Neutrophil (primary cell): ENCODE measurements at regions not wholly inside any gene's neighbourhood (a gene's known extent, or its start where the extent isn't known, plus 50 kb on each side); places are given as distances from the start of the nearest gene placed in this dataset.

Source experiments
- H3K27ac ChIP-seq: fragments of 200-600 bp; sonication (generic); 2 replicates; pipeline ENCODE4 v1.5.1; 2016; ENCODE audit warnings: mild to moderate bottlenecking, moderate library complexity
- H3K27me3 ChIP-seq: fragments of 200-600 bp; sonication (generic); 2 replicates; pipeline ENCODE4 v1.6.0; 2016; ENCODE audit warnings: mild to moderate bottlenecking
- H3K36me3 ChIP-seq: fragments of 200-600 bp; sonication (generic); 2 replicates; pipeline ENCODE4 v1.5.1; 2017
- H3K4me1 ChIP-seq, 2 experiments: fragments of 200-600 bp in 1 of 2; sonication (generic) in 1 of 2; 1 replicate in 1 of 2; 2 replicates in 1 of 2; pipeline versions ENCODE4 v1.5.1 to v1.6.1; 2013 to 2016; ENCODE audit warnings: low read depth in 1 of 2, low read length in 1 of 2, mild to moderate bottlenecking in 1 of 2, moderate library complexity in 1 of 2; ENCODE audit not compliant: control insufficient read depth in 1 of 2, insufficient read depth in 1 of 2
- H3K4me3 ChIP-seq, 2 experiments: fragments of 200-600 bp in 1 of 2; sonication (generic) in 1 of 2; 1 replicate in 1 of 2; 2 replicates in 1 of 2; pipeline ENCODE4 v1.5.1; 2013 to 2016; ENCODE audit warnings: low read depth in 1 of 2, low read length in 1 of 2, mild to moderate bottlenecking in 1 of 2, moderate library complexity in 1 of 2
- H3K9me3 ChIP-seq: fragments of 200-600 bp; sonication (generic); 2 replicates; pipeline ENCODE4 v1.5.1; 2016
- TF ChIP-seq, protein P1 (sequence below): fragments of 200-600 bp; sonication (generic); IDR thresholded peaks from 2 replicates; pipeline ENCODE4 v1.5.1; 2016; ENCODE audit warnings: antibody characterized with exemption

DNA sequence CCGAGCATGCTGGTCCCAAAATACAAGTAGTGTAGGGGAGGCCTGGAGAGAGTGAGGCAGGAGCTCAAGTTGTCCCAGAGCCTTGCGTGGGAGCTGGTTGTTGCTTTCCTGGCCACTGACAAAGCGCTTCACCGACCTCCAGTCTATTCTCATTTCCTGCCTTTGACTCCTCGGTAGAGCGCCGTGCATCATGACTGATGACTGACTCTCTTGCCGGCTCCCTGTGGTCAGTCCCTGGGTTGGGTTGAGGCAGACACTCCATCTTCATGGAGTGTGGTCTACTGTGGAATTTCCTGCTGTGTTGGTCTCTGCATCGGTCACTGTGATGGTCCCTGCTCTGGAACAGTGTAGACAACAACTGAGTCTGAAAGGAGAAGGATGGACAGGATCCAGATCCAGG, 175.1 kb upstream of the S1PR3 start:
- Histone ChIP-seq H3K36me3 (no peaks in the 10 kb centered on the region), H3K4me3 (no peak overlapping the region), H3K27me3 (peaks cover 45% of the 10 kb centered on the region), H3K4me1 (no peaks in the 10 kb centered on the region), H3K27ac (no peak overlapping the region), H3K9me3 (no peaks in the 10 kb centered on the region)
- TF ChIP-seq, protein P1, sequence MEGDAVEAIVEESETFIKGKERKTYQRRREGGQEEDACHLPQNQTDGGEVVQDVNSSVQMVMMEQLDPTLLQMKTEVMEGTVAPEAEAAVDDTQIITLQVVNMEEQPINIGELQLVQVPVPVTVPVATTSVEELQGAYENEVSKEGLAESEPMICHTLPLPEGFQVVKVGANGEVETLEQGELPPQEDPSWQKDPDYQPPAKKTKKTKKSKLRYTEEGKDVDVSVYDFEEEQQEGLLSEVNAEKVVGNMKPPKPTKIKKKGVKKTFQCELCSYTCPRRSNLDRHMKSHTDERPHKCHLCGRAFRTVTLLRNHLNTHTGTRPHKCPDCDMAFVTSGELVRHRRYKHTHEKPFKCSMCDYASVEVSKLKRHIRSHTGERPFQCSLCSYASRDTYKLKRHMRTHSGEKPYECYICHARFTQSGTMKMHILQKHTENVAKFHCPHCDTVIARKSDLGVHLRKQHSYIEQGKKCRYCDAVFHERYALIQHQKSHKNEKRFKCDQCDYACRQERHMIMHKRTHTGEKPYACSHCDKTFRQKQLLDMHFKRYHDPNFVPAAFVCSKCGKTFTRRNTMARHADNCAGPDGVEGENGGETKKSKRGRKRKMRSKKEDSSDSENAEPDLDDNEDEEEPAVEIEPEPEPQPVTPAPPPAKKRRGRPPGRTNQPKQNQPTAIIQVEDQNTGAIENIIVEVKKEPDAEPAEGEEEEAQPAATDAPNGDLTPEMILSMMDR: no peak

DNA sequence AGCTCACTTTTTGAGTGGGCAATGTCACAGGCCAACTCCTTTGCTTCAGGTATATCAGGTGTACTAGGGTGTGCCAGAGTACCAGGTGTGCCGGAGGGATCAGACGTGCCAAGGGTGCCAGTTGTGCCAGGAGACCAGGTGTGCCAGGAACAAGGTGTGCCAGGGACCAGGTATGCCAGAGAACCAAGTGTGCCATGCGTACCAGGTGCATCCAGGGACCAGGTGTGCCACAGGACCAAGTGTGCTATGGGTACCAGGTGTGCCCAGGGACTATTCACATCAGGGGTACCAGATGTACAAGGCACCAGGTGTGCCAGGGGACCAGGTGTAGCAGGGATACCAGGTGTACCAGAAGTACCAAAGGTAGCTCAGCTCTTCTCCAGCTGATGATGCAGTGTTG, 174.7 kb upstream of the S1PR3 start:
- no peaks in the 10 kb centered on the region for H3K4me1 ChIP-seq
- H3K27me3 ChIP-seq: peaks cover 45% of the 10 kb centered on the region
- TF ChIP-seq, protein P1: no peak
- no peak overlapping the region for H3K4me3 ChIP-seq
- no peaks in the 10 kb centered on the region for H3K36me3 ChIP-seq
- no peaks in the 10 kb centered on the region for H3K9me3 ChIP-seq
- H3K27ac ChIP-seq: no peak overlapping the region

DNA sequence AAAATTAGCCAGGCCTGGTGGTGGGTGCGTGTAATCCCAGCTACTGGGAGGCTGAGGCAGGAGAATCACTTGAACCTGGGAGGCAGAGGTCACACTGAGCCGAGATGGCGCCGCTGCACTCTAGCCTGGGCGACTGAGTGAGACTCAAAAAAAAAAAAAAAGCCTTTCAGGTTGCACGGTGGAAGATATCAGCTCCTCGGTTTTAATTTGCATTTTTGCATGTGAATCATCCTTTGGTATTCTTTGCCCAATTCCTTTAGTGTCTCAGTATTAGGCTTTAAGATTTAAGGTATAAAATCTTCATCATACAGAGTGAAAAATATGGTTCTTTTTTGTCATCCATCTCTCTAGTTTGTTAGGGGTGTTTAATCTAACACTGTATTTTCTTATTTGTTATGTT, 173.6 kb upstream of the S1PR3 start:
- Histone ChIP-seq H3K36me3 (no peaks in the 10 kb centered on the region), H3K27me3 (peaks cover 45% of the 10 kb centered on the region), H3K27ac (no peak overlapping the region), H3K9me3 (no peaks in the 10 kb centered on the region), H3K4me3 (no peak overlapping the region), H3K4me1 (no peaks in the 10 kb centered on the region)
- TF ChIP-seq, protein P1: no peak

DNA sequence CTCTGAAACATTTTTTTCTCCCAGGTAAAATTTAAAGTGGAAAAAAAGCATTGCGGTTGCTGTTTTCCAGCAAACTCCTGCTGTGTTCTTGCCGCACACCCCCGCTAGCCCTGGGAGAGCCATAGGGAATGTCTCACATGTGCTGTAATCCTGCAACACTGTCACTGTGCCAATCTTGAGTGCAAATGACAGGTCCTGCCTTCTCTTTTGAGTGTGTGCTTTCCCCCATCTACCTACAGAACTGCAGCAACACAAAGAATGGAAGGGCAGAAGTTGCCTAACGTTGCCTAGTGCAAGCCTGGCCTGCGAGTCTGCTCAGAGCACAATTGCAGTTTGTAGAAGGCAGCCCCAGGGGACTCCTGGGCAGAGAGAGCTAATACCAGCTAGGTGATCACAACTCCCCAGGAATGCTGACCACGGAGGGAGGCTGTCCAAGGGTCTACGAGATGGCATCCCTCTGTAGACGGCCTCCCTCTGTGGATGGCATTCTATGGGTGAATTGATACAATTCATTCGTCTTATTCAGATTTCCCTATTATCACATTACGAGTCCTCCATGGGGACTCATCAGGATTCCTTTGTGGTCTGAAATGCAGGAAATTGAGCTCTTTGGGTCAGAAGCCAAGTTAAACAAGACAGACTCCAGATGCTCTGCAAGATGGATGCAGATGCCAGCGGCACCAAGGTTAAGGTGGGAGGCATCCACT, 172.6 kb upstream of the S1PR3 start:
- Histone ChIP-seq H3K27me3 (peaks cover 45% of the 10 kb centered on the region), H3K27ac (no peak overlapping the region), H3K9me3 (no peaks in the 10 kb centered on the region), H3K4me1 (no peaks in the 10 kb centered on the region), H3K4me3 (no peak overlapping the region), H3K36me3 (no peaks in the 10 kb centered on the region)
- TF ChIP-seq, protein P1: no peak

DNA sequence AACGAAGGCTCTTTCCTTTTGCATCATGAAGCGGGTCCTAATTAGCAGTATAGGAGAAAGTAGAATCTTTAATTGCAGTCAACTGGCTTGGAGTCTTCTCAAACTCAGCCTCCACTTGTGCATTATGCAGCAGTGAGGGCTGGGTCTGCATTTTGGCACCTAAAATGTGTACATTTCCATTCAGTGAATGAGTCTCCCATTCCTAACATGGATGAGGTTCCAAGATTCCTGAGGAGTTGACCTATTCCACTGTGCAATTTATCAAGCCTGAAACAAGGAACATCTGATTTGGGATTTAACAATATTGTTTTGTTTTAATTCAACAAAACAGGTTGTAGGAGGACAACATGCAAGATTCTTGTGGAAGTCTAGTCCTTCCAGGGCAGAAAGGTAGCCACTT, 171.8 kb upstream of the S1PR3 start:
- Histone ChIP-seq H3K36me3 (no peaks in the 10 kb centered on the region), H3K9me3 (no peaks in the 10 kb centered on the region), H3K27me3 (peaks cover 41% of the 10 kb centered on the region), H3K4me3 (no peak overlapping the region), H3K4me1 (peaks cover 0 to under 1% of the 10 kb centered on the region in 2 experiments), H3K27ac (no peak overlapping the region)
- TF ChIP-seq, protein P1: no peak
